ENCODE measurements at regions not wholly inside any gene's neighbourhood (a gene's known extent, or its start where the extent isn't known, plus 50 kb on each side); places are given as distances from the start of the nearest gene placed in this dataset.
"Not testable (repeated sequence)": the region's sequence is repeated elsewhere in the genome, so short reads cannot be mapped to it uniquely, and the experiment has no call there.

DNA sequence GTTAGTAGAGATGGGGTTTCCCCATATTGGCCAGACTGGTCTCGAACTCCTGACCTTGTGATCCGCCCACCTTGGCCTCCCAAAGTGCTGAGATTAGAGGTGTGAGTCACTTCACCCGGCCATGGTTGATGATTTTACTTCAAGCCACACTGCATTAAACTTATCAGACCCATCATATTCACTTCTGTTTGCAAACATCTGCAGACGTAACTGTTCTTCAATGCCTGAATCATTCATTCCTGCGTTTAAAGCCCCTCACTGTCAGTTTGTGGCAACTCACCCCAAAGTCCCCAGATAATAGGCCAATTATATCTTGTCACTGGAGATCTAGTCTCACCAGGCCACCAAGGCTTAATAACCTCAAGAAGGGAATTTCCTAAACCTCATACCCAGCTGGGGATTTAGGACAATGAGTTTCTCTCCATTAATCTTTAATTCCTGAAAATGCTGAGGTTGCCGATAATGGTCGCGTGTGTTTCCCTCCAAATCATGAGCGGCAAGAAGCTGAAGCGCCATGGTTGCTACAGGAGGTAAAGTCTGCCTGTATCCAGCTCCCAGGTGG, 229.6 kb downstream of the LY86 start:
- no peak for DNase-seq

- no peak for DNase-seq
Observed at GRCh38 chr6:6820641-6821238, 232.2 kb downstream of the LY86 start.

- no peak for DNase-seq
Observed at GRCh38 chr6:6821639-6822261, 233.2 kb downstream of the LY86 start.

DNA sequence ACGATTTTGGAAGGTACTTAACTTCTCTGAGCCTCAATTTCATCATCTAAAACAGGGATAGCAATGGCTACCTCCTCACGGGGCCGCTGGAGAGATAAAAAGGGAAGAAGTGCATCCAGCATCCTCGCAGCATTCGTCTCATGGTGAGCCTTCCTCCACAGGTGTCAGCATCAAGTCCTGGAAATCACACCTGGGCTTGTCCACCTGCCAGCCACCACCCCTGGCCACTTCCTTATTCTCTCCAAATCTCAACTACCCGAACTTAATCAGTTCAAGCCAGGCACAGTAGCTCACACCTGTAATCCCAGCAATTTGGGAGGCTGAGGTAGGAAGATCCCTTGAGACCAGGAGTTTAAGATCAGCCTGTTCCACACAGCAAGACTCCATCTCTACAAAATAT, 234.5 kb downstream of the LY86 start:
- DNase-seq, result no peak

DNA sequence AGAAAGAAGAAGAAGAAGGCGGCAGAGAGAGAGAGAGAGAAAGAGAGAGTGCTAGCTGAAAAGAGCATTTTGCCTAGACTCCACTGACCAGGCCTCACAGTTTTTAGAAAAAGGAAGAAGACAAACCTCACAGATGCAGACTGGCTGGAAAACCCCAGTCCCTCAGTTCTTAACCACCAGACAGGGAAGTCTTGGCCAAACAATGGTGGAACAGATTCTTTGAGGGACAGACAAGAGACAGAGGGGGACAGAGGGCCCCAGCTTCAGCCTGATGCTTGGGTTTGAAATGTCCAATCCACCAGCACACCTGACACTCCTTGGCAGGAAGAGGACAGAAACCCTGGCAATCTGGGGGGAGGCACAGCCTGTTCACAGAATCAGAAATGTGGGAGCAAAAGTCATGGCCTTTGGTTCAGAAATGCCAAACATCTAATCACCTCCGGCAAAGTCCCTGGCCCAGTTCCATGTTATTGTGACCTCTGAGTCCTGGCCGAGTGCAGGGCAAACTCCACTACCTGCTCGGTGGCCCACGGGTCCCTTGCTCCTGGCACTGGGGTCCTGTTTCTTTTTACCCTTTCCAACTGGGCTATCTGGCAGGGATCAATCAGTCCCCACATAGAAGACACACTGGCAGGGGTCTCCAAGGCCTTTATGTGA, 235.2 kb downstream of the LY86 start:
- DNase-seq, result no peak

DNA sequence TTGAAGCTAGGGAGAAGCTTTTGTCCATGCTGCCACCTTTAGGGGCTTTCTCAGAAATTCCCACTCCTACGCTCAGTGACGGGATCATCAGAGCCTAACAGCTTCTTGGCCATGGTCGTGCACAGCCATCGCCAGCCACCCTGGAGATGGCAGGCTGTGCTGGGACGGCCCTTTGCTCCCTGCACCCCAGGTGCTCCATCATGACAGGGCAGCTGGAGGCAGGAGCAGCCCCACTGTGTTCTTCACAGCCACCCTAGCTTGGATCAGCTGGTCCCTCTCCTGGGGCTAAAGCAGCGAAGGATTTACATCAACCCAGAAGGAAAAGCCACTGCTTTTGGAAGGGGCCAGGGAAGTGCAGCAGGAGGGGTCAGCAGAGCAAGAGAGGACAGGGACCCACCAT, 235.9 kb downstream of the LY86 start:
- no peak for DNase-seq

DNA sequence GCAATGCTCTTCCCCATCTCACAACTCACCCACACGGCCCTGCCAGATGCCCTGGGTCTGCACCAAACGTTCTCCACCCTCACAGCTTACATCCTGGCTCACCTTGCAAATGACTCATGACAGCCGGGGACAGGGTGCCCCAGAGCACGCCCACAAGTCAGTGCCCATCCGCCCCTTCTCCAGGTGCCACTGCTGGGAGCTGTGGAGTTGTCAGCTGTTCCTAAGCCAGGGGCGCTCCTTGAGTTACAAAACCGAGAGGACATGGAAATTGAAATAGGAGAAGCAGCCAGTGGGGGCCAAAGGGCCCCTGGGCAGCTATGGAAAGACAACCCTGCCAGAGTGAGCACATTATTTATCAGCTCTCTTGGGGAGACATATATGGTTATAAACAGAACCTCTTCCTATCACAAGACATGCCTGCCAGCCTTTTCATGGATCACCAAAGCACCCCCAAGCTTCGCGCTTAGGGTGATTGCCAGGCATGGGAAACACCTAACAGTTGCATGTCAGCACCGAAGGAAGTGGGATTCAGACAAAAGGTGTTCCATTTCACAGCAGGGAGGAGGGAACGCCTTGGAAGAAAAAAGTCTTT, 236.8 kb downstream of the LY86 start:
- DNase-seq, result no peak

GRCh38 chr6:6826095-6826901, 237.8 kb downstream of the LY86 start:
- no peak for DNase-seq

- DNase-seq, result no peak
Observed at GRCh38 chr6:6826961-6827360, 238.4 kb downstream of the LY86 start.

DNA sequence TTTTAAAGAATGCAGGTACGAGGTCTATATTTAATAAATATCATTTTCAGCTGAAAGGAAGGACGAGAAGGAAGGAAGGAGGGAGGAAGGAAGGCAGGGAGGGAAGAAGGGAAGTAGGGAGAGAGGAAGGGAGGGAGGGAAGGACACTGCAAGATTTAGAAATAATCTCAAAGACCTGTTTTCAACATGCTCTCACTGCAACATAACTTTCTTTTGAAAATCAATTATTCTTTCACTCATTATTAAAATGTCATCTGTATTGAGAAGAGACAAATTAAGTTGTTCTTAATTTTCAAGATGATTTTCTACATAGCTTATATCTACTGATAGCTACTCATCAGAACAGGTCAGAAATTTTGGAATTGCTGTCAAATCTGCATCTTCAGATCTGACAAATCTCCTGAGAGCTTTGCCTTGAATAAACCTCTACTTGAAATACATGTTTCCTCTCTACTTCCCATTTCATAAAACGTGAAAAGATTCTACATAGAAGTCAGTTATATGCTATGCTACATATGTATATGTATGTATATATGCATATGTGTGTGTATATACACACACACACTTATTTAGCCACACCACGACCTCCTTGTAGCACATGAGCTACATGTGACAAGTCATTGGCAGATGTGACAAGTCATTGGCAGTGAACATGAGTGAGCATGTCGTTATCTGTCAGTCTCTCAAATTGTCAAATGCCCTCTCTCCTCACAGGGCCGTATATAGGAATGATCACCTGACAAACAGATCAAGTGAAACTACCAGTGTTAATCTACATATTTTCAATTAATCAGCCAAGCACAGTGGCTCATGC, 241.6 kb downstream of the LY86 start:
- DNase-seq, result no peak

GRCh38 chr6:6830686-6831063, 242.2 kb downstream of the LY86 start:
- DNase-seq, result not testable (repeated sequence)

GRCh38 chr6:6832439-6832838, 243.9 kb downstream of the LY86 start:
- no peak for DNase-seq

DNA sequence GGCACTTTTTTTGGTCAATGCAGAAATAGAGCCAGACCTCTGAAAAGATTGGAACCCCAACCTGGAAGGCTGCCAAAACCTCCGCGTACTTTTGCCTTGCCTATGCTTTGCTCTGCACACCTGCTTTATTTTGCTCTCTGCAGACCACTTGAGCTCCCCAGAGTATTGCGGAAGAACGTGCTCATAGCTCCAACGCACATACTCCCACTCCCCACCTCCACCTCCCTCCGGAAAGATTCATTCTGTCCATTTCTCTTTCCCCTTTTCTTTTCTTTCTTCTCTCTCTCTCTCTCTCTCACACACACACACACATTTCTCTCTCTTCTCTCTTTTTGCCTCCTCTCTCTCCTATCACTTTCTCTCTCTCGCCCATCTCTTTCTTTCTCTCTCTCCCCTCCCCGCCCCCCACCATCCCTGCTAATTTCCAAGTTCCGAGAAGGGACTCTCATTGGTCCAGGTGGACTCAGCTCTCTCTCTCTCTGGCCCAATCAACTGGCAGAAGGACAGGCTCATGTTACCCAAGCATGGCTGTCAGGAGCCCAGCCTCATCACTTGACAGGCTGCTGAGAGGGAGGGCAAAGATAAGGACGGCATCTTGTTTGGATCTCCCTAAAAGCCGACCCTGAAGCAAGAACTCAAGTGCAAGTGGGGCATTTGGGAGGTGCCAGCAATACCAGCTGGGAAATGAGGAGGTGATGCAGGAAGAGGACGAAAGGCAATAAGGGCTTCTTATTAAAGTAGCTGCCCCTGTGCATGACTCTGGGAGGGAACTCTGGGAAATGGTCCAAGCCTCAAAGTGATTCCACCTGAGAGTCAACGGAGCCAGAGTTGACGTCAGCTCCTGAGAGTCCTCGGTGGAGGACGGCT, 246.1 kb downstream of the LY86 start:
- no peak for DNase-seq

DNA sequence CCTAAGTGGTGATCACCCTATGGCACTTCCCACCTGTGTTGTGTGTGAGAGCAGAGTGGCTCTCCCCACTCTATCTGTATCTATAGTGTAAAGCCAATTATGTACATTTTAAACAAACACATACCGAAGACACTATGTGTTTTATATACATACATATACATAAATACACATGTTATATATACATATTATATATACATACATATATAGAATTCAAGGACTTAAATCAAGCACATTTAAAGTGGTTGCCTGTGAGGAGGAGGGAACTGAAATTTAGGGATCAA, 246.6 kb downstream of the LY86 start:
- no peak for DNase-seq

GRCh38 chr6:6836609-6837406, 248.3 kb downstream of the LY86 start:
- DNase-seq, result no peak

DNA sequence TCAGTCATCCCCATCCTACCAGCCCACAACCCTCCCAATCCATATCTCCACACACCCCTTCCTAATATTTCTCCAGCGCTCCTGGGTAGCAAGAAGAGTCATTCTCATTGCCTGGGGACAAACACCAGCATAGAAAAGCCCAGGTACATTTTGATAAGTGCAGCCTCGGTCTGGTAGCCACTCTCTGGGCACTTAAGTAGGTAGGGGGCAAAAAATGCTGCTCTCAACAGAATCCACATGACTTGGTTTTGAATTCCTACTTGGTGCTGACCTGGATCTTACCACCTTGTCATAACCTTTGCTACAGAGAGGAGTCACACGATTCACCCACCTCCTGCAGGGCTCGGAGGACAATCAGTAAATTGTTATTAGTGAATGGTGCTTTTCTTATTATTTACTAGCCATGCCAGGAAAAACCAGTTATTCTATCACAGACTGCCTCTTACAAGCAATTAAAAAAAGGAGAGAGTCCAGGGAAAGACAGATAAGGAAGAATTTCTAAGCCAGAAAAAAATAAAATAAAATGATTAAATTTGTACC, 249.1 kb downstream of the LY86 start:
- no peak for DNase-seq

- no peak for DNase-seq
Observed at GRCh38 chr6:6840831-6841291, 252.3 kb downstream of the LY86 start.

- DNase-seq, result no peak
Observed at GRCh38 chr6:6841571-6841970, 253.1 kb downstream of the LY86 start.

- DNase-seq, result no peak
Observed at GRCh38 chr6:6842291-6842690, 253.8 kb downstream of the LY86 start.

GRCh38 chr6:6843057-6843627, 254.6 kb downstream of the LY86 start:
- no peak for DNase-seq
